DND-41 (cell line): ENCODE measurements at regions not wholly inside any gene's neighbourhood (a gene's known extent, or its start where the extent isn't known, plus 50 kb on each side); places are given as distances from the start of the nearest gene placed in this dataset.

ENCODE experiments used
- EZH2 ChIP-seq: IDR thresholded peaks from 3 replicates; pipeline ENCODE4 v1.6.1; 2012; ENCODE audit warnings: borderline replicate concordance, low read depth, mild to moderate bottlenecking, moderate library complexity, low read length, inconsistent platforms; ENCODE audit not compliant: severe bottlenecking
- TF ChIP-seq, protein P1 (sequence below): IDR thresholded peaks from 2 replicates; pipeline ENCODE4 v1.5.1; 2012; ENCODE audit warnings: borderline replicate concordance, low read length, moderate library complexity, mild to moderate bottlenecking; ENCODE audit not compliant: poor library complexity, severe bottlenecking; ENCODE audit errors: extremely low read depth

- TF ChIP-seq, protein P1, sequence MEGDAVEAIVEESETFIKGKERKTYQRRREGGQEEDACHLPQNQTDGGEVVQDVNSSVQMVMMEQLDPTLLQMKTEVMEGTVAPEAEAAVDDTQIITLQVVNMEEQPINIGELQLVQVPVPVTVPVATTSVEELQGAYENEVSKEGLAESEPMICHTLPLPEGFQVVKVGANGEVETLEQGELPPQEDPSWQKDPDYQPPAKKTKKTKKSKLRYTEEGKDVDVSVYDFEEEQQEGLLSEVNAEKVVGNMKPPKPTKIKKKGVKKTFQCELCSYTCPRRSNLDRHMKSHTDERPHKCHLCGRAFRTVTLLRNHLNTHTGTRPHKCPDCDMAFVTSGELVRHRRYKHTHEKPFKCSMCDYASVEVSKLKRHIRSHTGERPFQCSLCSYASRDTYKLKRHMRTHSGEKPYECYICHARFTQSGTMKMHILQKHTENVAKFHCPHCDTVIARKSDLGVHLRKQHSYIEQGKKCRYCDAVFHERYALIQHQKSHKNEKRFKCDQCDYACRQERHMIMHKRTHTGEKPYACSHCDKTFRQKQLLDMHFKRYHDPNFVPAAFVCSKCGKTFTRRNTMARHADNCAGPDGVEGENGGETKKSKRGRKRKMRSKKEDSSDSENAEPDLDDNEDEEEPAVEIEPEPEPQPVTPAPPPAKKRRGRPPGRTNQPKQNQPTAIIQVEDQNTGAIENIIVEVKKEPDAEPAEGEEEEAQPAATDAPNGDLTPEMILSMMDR = no peak
- no peak for TF ChIP-seq EZH2
Measured at GRCh38 chr2:150811259-150811855, 323.9 kb upstream of the RND3 start.
